ENCODE measurements at regions not wholly inside any gene's neighbourhood (a gene's known extent, or its start where the extent isn't known, plus 50 kb on each side); places are given as distances from the start of the nearest gene placed in this dataset.

DNA sequence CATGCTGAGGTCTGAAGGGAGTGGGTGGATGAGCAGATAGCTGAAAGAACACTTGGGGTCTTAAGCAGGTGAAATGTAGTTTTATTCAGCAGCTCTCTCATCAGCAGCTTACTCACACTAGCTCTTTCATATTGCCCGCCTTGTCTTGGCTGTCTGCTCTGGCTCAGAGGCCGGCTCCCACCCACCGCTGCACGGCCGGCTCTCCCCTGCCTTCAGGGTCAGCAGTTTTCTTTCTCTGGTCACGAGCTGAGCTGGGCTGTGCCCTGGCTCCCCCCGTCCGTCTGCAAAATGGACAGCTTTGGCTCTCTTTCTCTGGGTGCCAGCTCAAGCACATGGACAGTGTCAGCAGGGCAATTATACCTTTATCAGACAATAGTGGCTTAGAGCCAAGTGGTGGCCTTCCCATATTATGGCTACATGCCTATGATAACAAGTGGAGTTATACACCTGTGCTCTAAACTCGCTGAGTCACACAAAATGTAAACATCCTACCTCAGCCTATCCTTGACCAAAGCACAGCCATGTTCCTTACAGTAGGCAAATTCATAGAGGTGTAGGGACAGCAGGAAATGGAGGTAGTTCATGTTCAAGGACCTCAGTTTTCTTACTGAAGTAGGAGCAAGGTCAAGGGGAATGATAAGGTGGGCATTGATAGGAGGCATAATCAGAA is 224.8 kb downstream of the SOCS6 start:
- DNase-seq, result no peak
- H3K79me2 ChIP-seq (ENCODE audit: control insufficient read depth, insufficient read depth, low read length), result no peaks in the 10 kb centered on the region
- H3K4me1 ChIP-seq (ENCODE audit: control insufficient read depth, low read depth, low read length), result no peaks in the 10 kb centered on the region
- H2BK120ac ChIP-seq (ENCODE audit: low read depth, low read length), result no peak overlapping the region
- H4K5ac ChIP-seq (ENCODE audit: low read length), result no peak overlapping the region
- no peak overlapping the region for H3K23ac ChIP-seq (ENCODE audit: low read length)
- no peaks in the 10 kb centered on the region for H3K27me3 ChIP-seq (ENCODE audit: insufficient read depth, low read length, poor library complexity)
- no peak overlapping the region for H4K8ac ChIP-seq (ENCODE audit: low read depth, low read length)
- H3K9ac ChIP-seq (ENCODE audit: low read length), result no peak overlapping the region
- no peaks in the 10 kb centered on the region for H3K79me1 ChIP-seq (ENCODE audit: low read length)
- no peak overlapping the region for H3K56ac ChIP-seq (ENCODE audit: low read length)
- H2BK15ac ChIP-seq (replicated peaks; ENCODE audit: low read depth), result no peak overlapping the region
- no peak overlapping the region for H3K27ac ChIP-seq (ENCODE audit: low read depth, low read length)
- no peak overlapping the region for H3K4ac ChIP-seq (ENCODE audit: low read depth, low read length)
- no peak overlapping the region for H3K4me3 ChIP-seq (ENCODE audit: low read length)
- H2BK5ac ChIP-seq (ENCODE audit: low read length), result no peak overlapping the region
- no peak overlapping the region for H2AK5ac ChIP-seq (ENCODE audit: low read length)
- no peaks in the 10 kb centered on the region for H3K36me3 ChIP-seq (ENCODE audit: control insufficient read depth, insufficient read depth, low read length)
- no peak overlapping the region for H3K18ac ChIP-seq (ENCODE audit: low read length)
- H3K4me2 ChIP-seq (ENCODE audit: low read length), result no peak overlapping the region
- no CpG with 5 or more reads among the region's 9 CpGs for WGBS (ENCODE audit: extremely low coverage, insufficient coverage, low lambda C conversion rate)

DNA sequence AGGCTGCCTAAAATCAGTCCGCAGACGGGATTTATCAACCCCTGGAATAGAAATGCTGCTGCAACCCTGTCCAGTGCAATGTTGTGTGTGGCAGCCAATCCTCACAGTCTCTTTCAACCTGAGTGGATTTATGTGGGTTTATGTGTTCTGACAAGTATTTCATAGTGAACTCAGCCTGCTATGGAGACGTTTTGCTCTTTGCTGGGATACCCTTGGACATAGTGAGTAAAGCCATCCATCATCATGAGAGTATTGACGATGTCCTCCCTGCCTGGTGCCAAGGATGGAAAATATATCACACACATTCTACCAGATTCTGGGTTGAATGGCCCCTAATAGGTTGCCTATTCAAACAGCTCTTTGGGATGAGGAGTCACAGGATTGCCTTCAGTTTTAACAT is 219.1 kb downstream of the SOCS6 start:
- no CpG with 5 or more reads among the region's 4 CpGs for WGBS (ENCODE audit: extremely low coverage, insufficient coverage, low lambda C conversion rate)
- H3K23ac ChIP-seq (ENCODE audit: low read length), result no peak overlapping the region

DNA sequence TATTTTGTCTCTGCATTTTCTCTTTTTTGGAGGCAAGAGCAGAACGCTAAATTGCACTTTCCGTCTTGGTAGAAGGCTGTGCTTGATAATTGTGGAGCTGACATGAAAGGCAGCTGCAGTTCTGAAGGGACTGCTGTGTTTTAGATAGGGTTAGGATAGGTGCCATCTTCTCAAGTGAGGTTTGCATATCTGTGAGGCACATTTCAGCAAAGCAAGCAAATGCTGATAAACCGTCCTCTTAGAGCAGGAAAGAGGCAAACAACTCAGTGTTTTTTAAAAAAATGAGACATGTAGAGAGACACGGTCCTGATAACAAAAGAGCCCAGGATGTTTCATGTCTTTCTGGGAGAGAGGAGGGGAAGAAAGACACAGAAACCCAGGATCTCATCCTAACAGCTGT is 217.7 kb downstream of the SOCS6 start:
- Histone ChIP-seq H2BK5ac (ENCODE audit: low read length) (no peak overlapping the region), H3K4me3 (ENCODE audit: low read length) (no peak overlapping the region), H3K36me3 (ENCODE audit: control insufficient read depth, insufficient read depth, low read length) (no peaks in the 10 kb centered on the region), H3K79me1 (ENCODE audit: low read length) (no peaks in the 10 kb centered on the region), H3K4me1 (ENCODE audit: control insufficient read depth, low read depth, low read length) (no peaks in the 10 kb centered on the region), H3K23ac (ENCODE audit: low read length) (no peak overlapping the region), H2BK15ac (replicated peaks; ENCODE audit: low read depth) (no peak overlapping the region), H3K27me3 (ENCODE audit: insufficient read depth, low read length, poor library complexity) (no peaks in the 10 kb centered on the region), H3K56ac (ENCODE audit: low read length) (no peak overlapping the region), H3K4ac (ENCODE audit: low read depth, low read length) (no peak overlapping the region), H3K9ac (ENCODE audit: low read length) (no peak overlapping the region), H3K4me2 (ENCODE audit: low read length) (no peak overlapping the region), H2BK120ac (ENCODE audit: low read depth, low read length) (no peak overlapping the region), H2AK5ac (ENCODE audit: low read length) (no peak overlapping the region), H3K79me2 (ENCODE audit: control insufficient read depth, insufficient read depth, low read length) (no peaks in the 10 kb centered on the region), H3K27ac (ENCODE audit: low read depth, low read length) (no peak overlapping the region), H4K5ac (ENCODE audit: low read length) (no peak overlapping the region), H3K18ac (ENCODE audit: low read length) (no peak overlapping the region), H4K8ac (ENCODE audit: low read depth, low read length) (no peak overlapping the region)
- no CpG with 5 or more reads among the region's 4 CpGs for WGBS (ENCODE audit: extremely low coverage, insufficient coverage, low lambda C conversion rate)
- peak; percentile 27 for DNase-seq

More for the DNA sequence above, 219.1 kb downstream of the SOCS6 start:
- Histone ChIP-seq H3K27ac (ENCODE audit: low read depth, low read length) (no peak overlapping the region), H2AK5ac (ENCODE audit: low read length) (no peak overlapping the region), H2BK5ac (ENCODE audit: low read length) (no peak overlapping the region), H3K79me1 (ENCODE audit: low read length) (no peaks in the 10 kb centered on the region), H3K18ac (ENCODE audit: low read length) (no peak overlapping the region), H4K8ac (ENCODE audit: low read depth, low read length) (no peak overlapping the region), H3K36me3 (ENCODE audit: control insufficient read depth, insufficient read depth, low read length) (no peaks in the 10 kb centered on the region), H3K56ac (ENCODE audit: low read length) (no peak overlapping the region), H3K4ac (ENCODE audit: low read depth, low read length) (no peak overlapping the region), H3K4me3 (ENCODE audit: low read length) (no peak overlapping the region), H3K4me2 (ENCODE audit: low read length) (no peak overlapping the region), H3K9ac (ENCODE audit: low read length) (no peak overlapping the region), H4K5ac (ENCODE audit: low read length) (no peak overlapping the region), H2BK120ac (ENCODE audit: low read depth, low read length) (no peak overlapping the region), H2BK15ac (replicated peaks; ENCODE audit: low read depth) (no peak overlapping the region), H3K79me2 (ENCODE audit: control insufficient read depth, insufficient read depth, low read length) (no peaks in the 10 kb centered on the region), H3K4me1 (ENCODE audit: control insufficient read depth, low read depth, low read length) (no peaks in the 10 kb centered on the region), H3K27me3 (ENCODE audit: insufficient read depth, low read length, poor library complexity) (no peaks in the 10 kb centered on the region)
- DNase-seq, result no peak

DNA sequence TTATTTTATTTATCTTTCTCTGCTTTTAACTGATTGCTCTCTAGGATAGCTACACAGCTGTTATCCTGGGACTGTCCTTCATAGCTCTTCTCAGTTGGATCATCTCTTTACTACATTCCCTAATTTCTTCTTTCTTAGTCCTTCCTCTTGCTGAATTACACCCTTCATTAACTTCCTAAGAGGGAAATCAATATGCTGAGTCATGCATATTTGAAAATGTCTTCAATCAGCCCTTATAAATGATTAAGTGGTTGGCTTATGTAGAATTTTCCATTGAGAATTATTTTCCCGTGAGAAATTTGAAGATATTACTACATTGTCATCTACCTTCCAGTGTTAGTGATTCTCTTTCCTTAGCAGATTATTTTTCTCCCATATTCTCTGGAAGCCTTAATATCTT is 214.2 kb downstream of the SOCS6 start:
- Histone ChIP-seq H3K23ac (ENCODE audit: low read length) (no peak overlapping the region), H3K4me1 (ENCODE audit: control insufficient read depth, low read depth, low read length) (no peaks in the 10 kb centered on the region), H3K9ac (ENCODE audit: low read length) (no peak overlapping the region), H3K56ac (ENCODE audit: low read length) (no peak overlapping the region), H3K4ac (ENCODE audit: low read depth, low read length) (no peak overlapping the region), H3K27me3 (ENCODE audit: insufficient read depth, low read length, poor library complexity) (no peaks in the 10 kb centered on the region), H2BK5ac (ENCODE audit: low read length) (no peak overlapping the region), H3K79me1 (ENCODE audit: low read length) (no peaks in the 10 kb centered on the region), H3K18ac (ENCODE audit: low read length) (no peak overlapping the region), H3K36me3 (ENCODE audit: control insufficient read depth, insufficient read depth, low read length) (no peaks in the 10 kb centered on the region), H3K4me3 (ENCODE audit: low read length) (no peak overlapping the region), H4K5ac (ENCODE audit: low read length) (no peak overlapping the region), H2BK15ac (replicated peaks; ENCODE audit: low read depth) (no peak overlapping the region), H2AK5ac (ENCODE audit: low read length) (no peak overlapping the region), H4K8ac (ENCODE audit: low read depth, low read length) (no peak overlapping the region), H3K79me2 (ENCODE audit: control insufficient read depth, insufficient read depth, low read length) (no peaks in the 10 kb centered on the region), H2BK120ac (ENCODE audit: low read depth, low read length) (no peak overlapping the region), H3K4me2 (ENCODE audit: low read length) (no peak overlapping the region), H3K27ac (ENCODE audit: low read depth, low read length) (no peak overlapping the region)
- no peak for DNase-seq
- WGBS (ENCODE audit: extremely low coverage, insufficient coverage, low lambda C conversion rate), result no CpG with 5 or more reads among the region's 1 CpG

DNA sequence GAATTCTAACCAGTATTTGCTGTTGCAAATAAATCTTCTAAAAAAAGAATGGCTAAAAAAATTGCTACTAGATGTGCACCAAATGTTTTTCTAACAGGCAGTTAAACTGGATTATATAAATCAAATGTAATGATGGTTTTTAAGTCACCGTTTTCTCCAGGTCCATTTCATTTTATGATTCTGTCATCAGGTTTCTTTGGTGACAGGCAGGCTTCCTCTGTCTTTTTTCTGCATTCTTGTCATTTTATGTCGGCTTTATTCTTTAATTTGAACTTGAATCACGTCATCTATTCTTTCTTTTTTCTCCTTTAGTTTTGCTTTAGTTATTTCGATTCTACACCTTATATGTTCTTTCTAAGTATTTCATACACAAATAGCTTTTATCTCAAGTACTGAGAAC is 212.5 kb downstream of the SOCS6 start:
- H3K9ac ChIP-seq (ENCODE audit: low read length), result no peak overlapping the region
- H3K23ac ChIP-seq (ENCODE audit: low read length), result no peak overlapping the region
- no CpG with 5 or more reads among the region's 4 CpGs for WGBS (ENCODE audit: extremely low coverage, insufficient coverage, low lambda C conversion rate)
- no peaks in the 10 kb centered on the region for H3K79me2 ChIP-seq (ENCODE audit: control insufficient read depth, insufficient read depth, low read length)
- H3K4me2 ChIP-seq (ENCODE audit: low read length), result no peak overlapping the region
- H3K4me3 ChIP-seq (ENCODE audit: low read length), result no peak overlapping the region
- no peaks in the 10 kb centered on the region for H3K79me1 ChIP-seq (ENCODE audit: low read length)
- no peak overlapping the region for H2BK120ac ChIP-seq (ENCODE audit: low read depth, low read length)
- no peak overlapping the region for H4K8ac ChIP-seq (ENCODE audit: low read depth, low read length)
- no peak overlapping the region for H3K4ac ChIP-seq (ENCODE audit: low read depth, low read length)
- H2AK5ac ChIP-seq (ENCODE audit: low read length), result no peak overlapping the region
- H3K56ac ChIP-seq (ENCODE audit: low read length), result no peak overlapping the region
- H3K4me1 ChIP-seq (ENCODE audit: control insufficient read depth, low read depth, low read length), result no peaks in the 10 kb centered on the region
- H4K5ac ChIP-seq (ENCODE audit: low read length), result no peak overlapping the region
- H3K27ac ChIP-seq (ENCODE audit: low read depth, low read length), result no peak overlapping the region
- DNase-seq, result no peak
- H3K36me3 ChIP-seq (ENCODE audit: control insufficient read depth, insufficient read depth, low read length), result no peaks in the 10 kb centered on the region
- no peaks in the 10 kb centered on the region for H3K27me3 ChIP-seq (ENCODE audit: insufficient read depth, low read length, poor library complexity)
- no peak overlapping the region for H2BK5ac ChIP-seq (ENCODE audit: low read length)
- H2BK15ac ChIP-seq (replicated peaks; ENCODE audit: low read depth), result no peak overlapping the region
- no peak overlapping the region for H3K18ac ChIP-seq (ENCODE audit: low read length)

DNA sequence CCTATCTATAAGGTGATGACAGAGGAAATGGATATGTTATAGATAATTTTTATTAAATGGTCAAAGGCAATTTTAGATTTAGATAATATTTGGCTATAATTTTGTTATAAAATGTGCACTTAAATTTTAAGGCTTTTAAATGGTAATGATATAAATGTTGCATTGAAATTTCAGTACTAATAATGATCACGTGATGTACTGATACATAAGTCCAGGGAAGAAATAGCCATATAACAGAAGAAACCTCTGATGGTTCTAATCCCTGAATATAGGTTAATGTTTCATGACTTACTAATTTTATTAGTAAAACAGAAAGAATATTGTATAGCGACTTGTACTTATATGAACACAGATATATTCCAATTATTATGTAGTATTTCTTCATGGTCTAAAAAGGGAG is 211.9 kb downstream of the SOCS6 start:
- Histone ChIP-seq H3K18ac (ENCODE audit: low read length) (no peak overlapping the region), H3K9ac (ENCODE audit: low read length) (no peak overlapping the region)
- no CpG with 5 or more reads among the region's 2 CpGs for WGBS (ENCODE audit: extremely low coverage, insufficient coverage, low lambda C conversion rate)

More for the DNA sequence above, 211.9 kb downstream of the SOCS6 start:
- no peak overlapping the region for H2AK5ac ChIP-seq (ENCODE audit: low read length)
- no peak overlapping the region for H2BK15ac ChIP-seq (replicated peaks; ENCODE audit: low read depth)
- H3K4ac ChIP-seq (ENCODE audit: low read depth, low read length), result no peak overlapping the region
- no peak for DNase-seq
- no peak overlapping the region for H4K8ac ChIP-seq (ENCODE audit: low read depth, low read length)
- no peak overlapping the region for H3K4me2 ChIP-seq (ENCODE audit: low read length)
- no peaks in the 10 kb centered on the region for H3K79me2 ChIP-seq (ENCODE audit: control insufficient read depth, insufficient read depth, low read length)
- H3K56ac ChIP-seq (ENCODE audit: low read length), result no peak overlapping the region
- no peak overlapping the region for H3K23ac ChIP-seq (ENCODE audit: low read length)
- H2BK120ac ChIP-seq (ENCODE audit: low read depth, low read length), result no peak overlapping the region
- H3K27me3 ChIP-seq (ENCODE audit: insufficient read depth, low read length, poor library complexity), result no peaks in the 10 kb centered on the region
- no peaks in the 10 kb centered on the region for H3K36me3 ChIP-seq (ENCODE audit: control insufficient read depth, insufficient read depth, low read length)
- H3K79me1 ChIP-seq (ENCODE audit: low read length), result no peaks in the 10 kb centered on the region
- H2BK5ac ChIP-seq (ENCODE audit: low read length), result no peak overlapping the region
- H3K4me3 ChIP-seq (ENCODE audit: low read length), result no peak overlapping the region
- H4K5ac ChIP-seq (ENCODE audit: low read length), result no peak overlapping the region
- H3K27ac ChIP-seq (ENCODE audit: low read depth, low read length), result no peak overlapping the region
- no peaks in the 10 kb centered on the region for H3K4me1 ChIP-seq (ENCODE audit: control insufficient read depth, low read depth, low read length)
